AG04450 (cell line): ENCODE measurements at regions not wholly inside any gene's neighbourhood (a gene's known extent, or its start where the extent isn't known, plus 50 kb on each side); places are given as distances from the start of the nearest gene placed in this dataset.

ENCODE experiments used
- CTCF ChIA-PET: fragments of 300-600, 350-600 bp; formaldehyde crosslinking; extraction: SDS; loops from one replicate; lab custom pipeline; 2022; ENCODE audit warnings: antibody characterized with exemption, inconsistent platforms; lab: Charles Lee
- POLR2A ChIA-PET: fragments of 350-600 bp; formaldehyde crosslinking; extraction: SDS; loops from one replicate; lab custom pipeline; 2021; ENCODE audit warnings: antibody characterized with exemption, inconsistent platforms; lab: Yijun Ruan, JAX
- DNase-seq: peaks from one replicate; pipeline ENCODE4 v3.0.0-alpha.2; 2011; ENCODE audit warnings: low read depth, low spot score
- H3K27ac ChIP-seq: one replicate; pipeline ENCODE4 v1.5.1; 2012; ENCODE audit warnings: low read depth, low read length, control low read depth
- H3K27me3 ChIP-seq: one replicate; pipeline ENCODE4 v1.6.0; 2012; ENCODE audit warnings: low read length; ENCODE audit not compliant: control insufficient read depth, insufficient read depth
- H3K4me3 ChIP-seq: 2 replicates; pipeline ENCODE4 v1.5.1; 2011; ENCODE audit warnings: mild to moderate bottlenecking, low read depth, low read length, control low read depth
- H3K9me3 ChIP-seq: 2 replicates; pipeline ENCODE4 v1.5.1; 2012; ENCODE audit warnings: low read length; ENCODE audit not compliant: control insufficient read depth, insufficient read depth
- CTCF ChIP-seq: IDR thresholded peaks from 2 replicates; pipeline ENCODE4 v1.5.1; 2011; ENCODE audit warnings: low read depth, low read length, control low read depth, inconsistent platforms

GRCh38 chr5:170451747-170452365 lies 52.0 kb upstream of the KCNIP1 start:
- DNase-seq: no peak
- no peak overlapping the region for H3K4me3 ChIP-seq
- TF ChIP-seq CTCF: no peak
- CTCF ChIA-PET: interaction anchor here (0.8 to 1.0 kb wide), 3 partner anchors 17 to 181 kb away, joined by 3 read pairs; no protein-coding TSS in a partner anchor
- no peak overlapping the region for H3K27ac ChIP-seq
- H3K9me3 ChIP-seq: no peaks in the 10 kb centered on the region
- POLR2A ChIA-PET: no interaction called here
- peaks cover 17% of the 10 kb centered on the region for H3K27me3 ChIP-seq

GRCh38 chr5:170450061-170450669 lies 53.7 kb upstream of the KCNIP1 start:
- CTCF ChIA-PET: interaction anchor here (1.1 to 1.4 kb wide), 2 partner anchors 183 to 188 kb away, joined by 3 to 4 read pairs; no protein-coding TSS in a partner anchor

GRCh38 chr5:170449232-170449631 lies 54.6 kb upstream of the KCNIP1 start:
- no peak for DNase-seq
- Histone ChIP-seq H3K9me3 (no peaks in the 10 kb centered on the region), H3K27me3 (peaks cover 17% of the 10 kb centered on the region), H3K4me3 (no peak overlapping the region), H3K27ac (no peak overlapping the region)
- POLR2A ChIA-PET: no interaction called here
- no peak for TF ChIP-seq CTCF
- CTCF ChIA-PET: interaction anchor here (0.5 to 1.4 kb wide), 3 partner anchors 169 to 995 kb away, joined by 3 to 4 read pairs (median 3); no protein-coding TSS in a partner anchor

More at GRCh38 chr5:170450061-170450669, 53.7 kb upstream of the KCNIP1 start:
- TF ChIP-seq CTCF: no peak
- no peak for DNase-seq
- POLR2A ChIA-PET: no interaction called here
- H3K27me3 ChIP-seq: peaks cover 17% of the 10 kb centered on the region
- no peaks in the 10 kb centered on the region for H3K9me3 ChIP-seq
- no peak overlapping the region for H3K4me3 ChIP-seq
- H3K27ac ChIP-seq: no peak overlapping the region

GRCh38 chr5:170448221-170448620 lies 55.6 kb upstream of the KCNIP1 start:
- Histone ChIP-seq H3K9me3 (no peaks in the 10 kb centered on the region), H3K27ac (no peak overlapping the region), H3K27me3 (peaks cover 12% of the 10 kb centered on the region), H3K4me3 (no peak overlapping the region)
- no peak for DNase-seq
- TF ChIP-seq CTCF: no peak
- ChIA-PET CTCF (no interaction called here), POLR2A (no interaction called here)

- no peak overlapping the region for H3K4me3 ChIP-seq
- DNase-seq: no peak
- no peaks in the 10 kb centered on the region for H3K9me3 ChIP-seq
- ChIA-PET POLR2A (no interaction called here), CTCF (interaction anchor here (0.6 to 4.5 kb wide), 3 partner anchors 9 to 19 kb away, joined by 3 to 19 read pairs (median 3); no protein-coding TSS in a partner anchor)
- TF ChIP-seq CTCF: no peak
- no peak overlapping the region for H3K27ac ChIP-seq
- peaks cover 12% of the 10 kb centered on the region for H3K27me3 ChIP-seq
Measured at GRCh38 chr5:170446365-170446764, 57.2 kb upstream of the KCNMB1 start.
